ENCODE measurements at regions not wholly inside any gene's neighbourhood (a gene's known extent, or its start where the extent isn't known, plus 50 kb on each side); places are given as distances from the start of the nearest gene placed in this dataset.

- Histone ChIP-seq H4K20me1 (ENCODE audit: insufficient read depth) (no peaks in the 10 kb centered on the region), H3K36me3 (ENCODE audit: control insufficient read depth in 1 of 2, insufficient read depth in 2 of 2, low read length in 2 of 2) (no peaks in the 10 kb centered on the region), H3K4me1 (ENCODE audit: control insufficient read depth in 1 of 2, insufficient read depth in 2 of 2, low read length in 2 of 2) (peaks cover 4 to 12% of the 10 kb centered on the region in 2 experiments), H3K27ac (ENCODE audit: low read depth, low read length) (no peak overlapping the region), H3K79me2 (ENCODE audit: insufficient read depth, low read length) (no peaks in the 10 kb centered on the region), H3K4me2 (ENCODE audit: low read length) (peak overlapping the region; percentile 42; the same call in 1 of the 2 replicates), H3K9me2 (ENCODE audit: insufficient read depth) (no peaks in the 10 kb centered on the region), H3K9ac (ENCODE audit: low read length) (no peak overlapping the region), H3K9me3 (ENCODE audit: control insufficient read depth in 1 of 2, insufficient read depth in 1 of 2, low read depth in 1 of 2, low read length in 2 of 2) (peaks cover 0 to 8% of the 10 kb centered on the region in 2 experiments; a peak in 1 of 4 replicates), H3K4me3 (replicated peaks in 1 of 2; ENCODE audit: low read depth in 1 of 2, low read length in 2 of 2) (no peak overlapping the region), H3K27me3 (ENCODE audit: insufficient read depth, low read length) (no peaks in the 10 kb centered on the region), H2AFZ (ENCODE audit: low read depth, low read length, poor library complexity, severe bottlenecking) (no peak overlapping the region)
- CTCF ChIA-PET, result no interaction called here
- intact Hi-C loops (cut with micrococcal nuclease), result no loop called here
- DNase-seq (ENCODE audit: low read depth, low spot score), result no peak
- RAD21 ChIA-PET (ENCODE audit: low non-redundant PET in 1 of 2, low total read pairs in 2 of 2, uncharacterized antibody in 2 of 2, unreplicated experiment in 2 of 2), result no interaction called here
- no peak for ATAC-seq
- peak; percentile 0; the same call in 1 of the 2 replicates for TF ChIP-seq SP1 (IDR thresholded peaks at IDR 0.05; ENCODE audit: low read depth)
- TF ChIP-seq ZBTB33 (IDR thresholded peaks at IDR 0.05; ENCODE audit: extremely low read depth, insufficient replicate concordance, low read length), result no peak
- no peak for TF ChIP-seq EZH2 (IDR thresholded peaks at IDR 0.05)
- TF ChIP-seq CTCF (IDR thresholded peaks at IDR 0.05 in 2 of 3, conservative IDR thresholded peaks at IDR 0.05 in 1 of 3; ENCODE audit: borderline replicate concordance in 1 of 3, insufficient read depth in 1 of 3, low read depth in 2 of 3, low read length in 2 of 3), result no peak
- TF ChIP-seq ATF3 (IDR thresholded peaks at IDR 0.05), result no peak
- BruUV-seq (replicated peaks), result no TSS peak
- POLR2A ChIA-PET, result no interaction called here
These were observed 192.4 kb downstream of the DACT1 start for GRCh38 chr14:58830121-58830520.
